ENCODE measurements at regions not wholly inside any gene's neighbourhood (a gene's known extent, or its start where the extent isn't known, plus 50 kb on each side); places are given as distances from the start of the nearest gene placed in this dataset.

DNA sequence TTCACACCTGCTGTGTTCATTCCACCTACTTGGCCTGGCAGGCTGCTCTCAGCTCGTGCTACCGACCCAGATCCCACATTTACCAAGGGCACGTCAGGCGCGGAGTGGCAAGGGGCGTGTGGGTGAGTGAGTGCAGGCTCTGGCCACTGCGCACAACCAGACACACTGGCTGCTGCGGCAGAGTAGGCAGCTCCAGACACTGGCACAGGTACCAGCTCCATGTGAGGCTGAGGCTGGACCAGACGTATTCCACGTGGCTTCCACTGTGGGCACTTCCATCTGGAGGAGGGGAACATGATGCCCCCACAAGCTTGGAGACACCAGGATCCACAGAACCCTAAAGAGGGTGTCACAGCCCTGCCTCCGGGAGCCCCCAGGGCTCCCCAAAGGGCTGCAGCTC is 74.6 kb upstream of the ZNF804A start:
- H3K27ac ChIP-seq (ENCODE audit: insufficient read depth in 1 of 2, low read depth in 1 of 2, low read length in 2 of 2, poor library complexity in 1 of 2, severe bottlenecking in 2 of 2) = no peak overlapping the region
- no peak overlapping the region for H3K4me3 ChIP-seq (ENCODE audit: control insufficient read depth in 1 of 7, extremely low read depth in 1 of 7, insufficient read depth in 4 of 7, low read depth in 2 of 7, low read length in 6 of 7)
- H3K36me3 ChIP-seq (ENCODE audit: control insufficient read depth in 4 of 4, insufficient read depth in 4 of 4, low read length in 3 of 4) = no peaks in the 10 kb centered on the region
- POLR2A ChIA-PET = no interaction called here
- no peak for DNase-seq
- no peaks in the 10 kb centered on the region for H3K27me3 ChIP-seq (replicated peaks in 2 of 5; ENCODE audit: control insufficient read depth in 4 of 5, insufficient read depth in 5 of 5, low read length in 4 of 5)
- 96% methylated on average over 9 of the region's 11 CpGs for WGBS (ENCODE audit: insufficient coverage)
- no peaks in the 10 kb centered on the region for H3K4me1 ChIP-seq (ENCODE audit: control extremely low read depth in 1 of 4, control insufficient read depth in 4 of 4, insufficient read depth in 4 of 4, low read length in 3 of 4)
- H3K9me3 ChIP-seq (ENCODE audit: control extremely low read depth in 1 of 5, control insufficient read depth in 4 of 5, insufficient read depth in 2 of 5, low read depth in 1 of 5, low read length in 4 of 5) = peaks cover 0 to 19% (median 10%) of the 10 kb centered on the region in 5 experiments
- CTCF ChIA-PET = interaction anchor here (1.1 kb wide), 1 partner anchor 90 kb away, joined by 4 read pairs; no protein-coding TSS in a partner anchor

DNA sequence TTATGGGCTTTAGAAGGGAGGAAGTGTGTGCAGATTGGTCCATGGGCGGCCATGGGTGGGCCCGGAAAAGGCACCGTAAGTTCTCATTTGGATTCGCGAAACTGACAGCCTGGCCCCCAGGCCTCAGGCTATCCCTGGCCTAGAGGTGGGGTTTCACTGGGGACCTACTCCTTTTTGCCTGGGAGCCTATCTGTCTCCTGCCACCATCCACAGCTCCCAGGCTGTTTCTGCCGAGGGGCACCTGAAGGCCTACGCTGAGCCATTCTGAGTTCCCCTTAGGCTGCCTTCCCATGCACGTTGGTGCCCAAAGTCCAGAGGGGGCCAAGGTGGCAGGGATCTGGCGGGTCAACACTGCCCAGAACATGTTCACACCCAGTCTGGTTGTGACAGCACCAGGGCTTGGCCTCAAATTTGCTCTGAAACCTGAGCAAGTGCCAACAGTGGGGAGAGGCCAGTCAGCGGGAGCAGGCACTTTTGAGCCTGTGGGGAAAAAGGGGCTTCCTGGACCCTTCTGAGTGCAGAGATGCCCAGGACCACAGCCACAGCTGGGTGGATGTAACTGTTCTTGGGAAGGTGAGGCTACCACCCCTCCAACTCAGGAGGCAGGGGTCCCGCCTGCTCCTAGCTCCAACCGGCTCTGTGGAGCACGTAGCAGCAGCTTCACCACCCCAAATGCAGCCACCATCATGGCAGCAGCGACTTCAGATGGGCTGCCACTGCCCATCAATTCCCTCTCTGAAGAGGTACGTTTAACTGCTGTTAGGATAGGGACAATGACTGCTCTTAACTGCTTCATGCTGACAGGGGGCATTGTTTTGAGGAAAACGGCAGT is 73.6 kb upstream of the ZNF804A start:
- H3K27ac ChIP-seq (ENCODE audit: insufficient read depth in 1 of 2, low read depth in 1 of 2, low read length in 2 of 2, poor library complexity in 1 of 2, severe bottlenecking in 2 of 2) = no peak overlapping the region
- peaks cover 0 to 25% (median 11%) of the 10 kb centered on the region in 5 experiments for H3K9me3 ChIP-seq (ENCODE audit: control extremely low read depth in 1 of 5, control insufficient read depth in 4 of 5, insufficient read depth in 2 of 5, low read depth in 1 of 5, low read length in 4 of 5)
- no peaks in the 10 kb centered on the region for H3K27me3 ChIP-seq (replicated peaks in 2 of 5; ENCODE audit: control insufficient read depth in 4 of 5, insufficient read depth in 5 of 5, low read length in 4 of 5)
- ChIA-PET CTCF (interaction anchor here (1.1 kb wide), 1 partner anchor 91 kb away, joined by 4 read pairs; no protein-coding TSS in a partner anchor), POLR2A (no interaction called here)
- DNase-seq = no peak
- no peak overlapping the region for H3K4me3 ChIP-seq (ENCODE audit: control insufficient read depth in 1 of 7, extremely low read depth in 1 of 7, insufficient read depth in 4 of 7, low read depth in 2 of 7, low read length in 6 of 7)
- H3K4me1 ChIP-seq (ENCODE audit: control extremely low read depth in 1 of 4, control insufficient read depth in 4 of 4, insufficient read depth in 4 of 4, low read length in 3 of 4) = no peaks in the 10 kb centered on the region
- H3K36me3 ChIP-seq (ENCODE audit: control insufficient read depth in 4 of 4, insufficient read depth in 4 of 4, low read length in 3 of 4) = no peaks in the 10 kb centered on the region
- WGBS (ENCODE audit: insufficient coverage) = 92% methylated on average over 15 of the region's 16 CpGs

DNA sequence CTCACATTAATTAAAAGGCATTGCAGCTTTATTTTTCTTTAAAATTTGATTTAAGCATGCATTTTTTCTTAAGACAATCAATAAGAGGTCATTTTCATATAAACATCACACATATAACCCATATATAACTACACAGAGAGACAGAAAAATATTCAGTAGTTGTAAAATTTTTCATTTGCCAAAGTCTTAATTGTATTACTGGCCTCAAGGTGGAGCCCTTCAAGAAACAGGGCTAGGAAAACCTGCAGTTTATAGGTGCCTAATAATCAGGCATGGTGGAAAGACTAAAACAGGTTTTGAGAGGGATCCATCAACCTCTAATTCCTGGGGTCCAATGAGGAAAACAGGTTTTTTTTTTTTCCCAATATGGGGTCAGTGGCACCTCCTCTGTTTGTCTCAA is 71.3 kb upstream of the ZNF804A start:
- Histone ChIP-seq H3K36me3 (ENCODE audit: control insufficient read depth in 4 of 4, insufficient read depth in 4 of 4, low read length in 3 of 4) (no peaks in the 10 kb centered on the region), H3K27me3 (replicated peaks in 2 of 5; ENCODE audit: control insufficient read depth in 4 of 5, insufficient read depth in 5 of 5, low read length in 4 of 5) (no peaks in the 10 kb centered on the region), H3K27ac (ENCODE audit: insufficient read depth in 1 of 2, low read depth in 1 of 2, low read length in 2 of 2, poor library complexity in 1 of 2, severe bottlenecking in 2 of 2) (no peak overlapping the region), H3K9me3 (ENCODE audit: control extremely low read depth in 1 of 5, control insufficient read depth in 4 of 5, insufficient read depth in 2 of 5, low read depth in 1 of 5, low read length in 4 of 5) (peaks cover 0 to 25% (median 11%) of the 10 kb centered on the region in 5 experiments), H3K4me3 (ENCODE audit: control insufficient read depth in 1 of 7, extremely low read depth in 1 of 7, insufficient read depth in 4 of 7, low read depth in 2 of 7, low read length in 6 of 7) (no peak overlapping the region), H3K4me1 (ENCODE audit: control extremely low read depth in 1 of 4, control insufficient read depth in 4 of 4, insufficient read depth in 4 of 4, low read length in 3 of 4) (no peaks in the 10 kb centered on the region)
- ChIA-PET POLR2A (no interaction called here), CTCF (no interaction called here)
- no peak for DNase-seq

DNA sequence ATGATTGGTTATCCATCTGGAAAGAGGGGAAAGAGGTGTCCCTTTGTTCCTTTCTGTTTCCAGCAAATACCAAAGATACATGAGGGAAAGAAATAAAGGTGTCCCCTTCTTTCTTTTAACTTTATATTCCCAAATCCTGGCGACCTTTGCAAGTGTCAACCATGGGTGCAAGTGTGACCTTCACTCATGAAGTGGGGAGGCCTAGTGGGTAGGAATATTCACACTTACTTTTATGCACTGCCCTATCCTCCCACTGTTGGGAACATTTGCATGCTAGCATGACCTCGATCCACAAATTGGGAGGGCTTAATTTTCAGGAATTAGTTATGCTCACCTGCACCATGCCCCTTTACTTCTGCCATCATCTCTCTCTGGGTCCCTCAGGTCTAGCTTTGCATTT is 70.2 kb upstream of the ZNF804A start:
- Histone ChIP-seq H3K27me3 (replicated peaks in 2 of 5; ENCODE audit: control insufficient read depth in 4 of 5, insufficient read depth in 5 of 5, low read length in 4 of 5) (no peaks in the 10 kb centered on the region), H3K4me3 (ENCODE audit: control insufficient read depth in 1 of 7, extremely low read depth in 1 of 7, insufficient read depth in 4 of 7, low read depth in 2 of 7, low read length in 6 of 7) (no peak overlapping the region), H3K27ac (ENCODE audit: insufficient read depth in 1 of 2, low read depth in 1 of 2, low read length in 2 of 2, poor library complexity in 1 of 2, severe bottlenecking in 2 of 2) (no peak overlapping the region), H3K36me3 (ENCODE audit: control insufficient read depth in 4 of 4, insufficient read depth in 4 of 4, low read length in 3 of 4) (no peaks in the 10 kb centered on the region), H3K4me1 (ENCODE audit: control extremely low read depth in 1 of 4, control insufficient read depth in 4 of 4, insufficient read depth in 4 of 4, low read length in 3 of 4) (no peaks in the 10 kb centered on the region), H3K9me3 (ENCODE audit: control extremely low read depth in 1 of 5, control insufficient read depth in 4 of 5, insufficient read depth in 2 of 5, low read depth in 1 of 5, low read length in 4 of 5) (peaks cover 0 to 25% (median 11%) of the 10 kb centered on the region in 5 experiments)
- 100% methylated on average over 1 of the region's 2 CpGs for WGBS (ENCODE audit: insufficient coverage)
- DNase-seq = no peak
- CTCF ChIA-PET = no interaction called here
- POLR2A ChIA-PET = no interaction called here

DNA sequence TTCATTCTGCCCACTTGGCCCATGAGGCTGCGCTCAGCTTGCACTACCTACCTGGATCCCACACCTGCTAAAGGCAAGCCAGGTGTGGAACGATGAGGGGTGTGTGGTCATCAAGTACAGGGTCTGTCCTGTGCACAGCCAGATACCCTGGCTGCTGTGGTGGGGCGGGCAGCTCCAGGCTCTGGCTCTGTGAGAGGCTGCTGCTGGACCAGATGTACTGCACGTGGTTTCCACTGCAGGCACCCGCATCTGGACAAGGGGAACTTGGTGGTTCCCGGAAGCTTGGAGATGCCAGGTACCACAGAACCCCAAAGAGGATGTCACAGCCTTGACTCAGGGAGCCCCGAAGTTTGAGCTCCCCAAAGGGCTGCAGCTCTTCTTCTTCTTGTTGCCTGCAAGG is 68.1 kb upstream of the ZNF804A start:
- Histone ChIP-seq H3K27me3 (replicated peaks in 2 of 5; ENCODE audit: control insufficient read depth in 4 of 5, insufficient read depth in 5 of 5, low read length in 4 of 5) (no peaks in the 10 kb centered on the region), H3K9me3 (ENCODE audit: control extremely low read depth in 1 of 5, control insufficient read depth in 4 of 5, insufficient read depth in 2 of 5, low read depth in 1 of 5, low read length in 4 of 5) (peaks cover 0 to 23% (median 11%) of the 10 kb centered on the region in 5 experiments), H3K4me3 (ENCODE audit: control insufficient read depth in 1 of 7, extremely low read depth in 1 of 7, insufficient read depth in 4 of 7, low read depth in 2 of 7, low read length in 6 of 7) (no peak overlapping the region), H3K27ac (ENCODE audit: insufficient read depth in 1 of 2, low read depth in 1 of 2, low read length in 2 of 2, poor library complexity in 1 of 2, severe bottlenecking in 2 of 2) (no peak overlapping the region), H3K4me1 (ENCODE audit: control extremely low read depth in 1 of 4, control insufficient read depth in 4 of 4, insufficient read depth in 4 of 4, low read length in 3 of 4) (no peaks in the 10 kb centered on the region), H3K36me3 (ENCODE audit: control insufficient read depth in 4 of 4, insufficient read depth in 4 of 4, low read length in 3 of 4) (no peaks in the 10 kb centered on the region)
- DNase-seq = no peak
- CTCF ChIA-PET = no interaction called here
- POLR2A ChIA-PET = no interaction called here
- WGBS (ENCODE audit: insufficient coverage) = 86% methylated on average over 6 of the region's 7 CpGs

DNA sequence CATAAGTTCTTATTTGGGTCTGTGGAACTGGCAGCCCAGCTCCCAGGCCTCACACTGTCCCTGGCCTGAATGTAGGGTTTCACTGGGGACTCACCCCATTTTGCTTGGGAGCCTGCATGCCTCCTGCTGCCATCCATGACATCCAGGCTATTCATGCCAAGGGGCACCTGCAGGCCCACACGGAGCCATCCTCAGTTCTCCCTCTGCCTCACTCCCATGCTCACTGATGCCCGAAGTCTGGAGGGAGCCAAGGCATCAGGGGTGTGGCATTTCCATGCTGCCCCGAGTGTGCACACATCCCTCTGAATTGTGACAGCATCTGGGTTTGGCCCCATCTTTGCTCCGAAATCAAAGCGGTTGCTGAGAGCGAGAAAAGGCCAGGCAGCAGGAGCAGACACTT is 67.4 kb upstream of the ZNF804A start:
- Histone ChIP-seq H3K4me3 (ENCODE audit: control insufficient read depth in 1 of 7, extremely low read depth in 1 of 7, insufficient read depth in 4 of 7, low read depth in 2 of 7, low read length in 6 of 7) (no peak overlapping the region), H3K4me1 (ENCODE audit: control extremely low read depth in 1 of 4, control insufficient read depth in 4 of 4, insufficient read depth in 4 of 4, low read length in 3 of 4) (no peaks in the 10 kb centered on the region), H3K9me3 (ENCODE audit: control extremely low read depth in 1 of 5, control insufficient read depth in 4 of 5, insufficient read depth in 2 of 5, low read depth in 1 of 5, low read length in 4 of 5) (peaks cover 0 to 23% (median 11%) of the 10 kb centered on the region in 5 experiments), H3K27ac (ENCODE audit: insufficient read depth in 1 of 2, low read depth in 1 of 2, low read length in 2 of 2, poor library complexity in 1 of 2, severe bottlenecking in 2 of 2) (no peak overlapping the region), H3K27me3 (replicated peaks in 2 of 5; ENCODE audit: control insufficient read depth in 4 of 5, insufficient read depth in 5 of 5, low read length in 4 of 5) (no peaks in the 10 kb centered on the region), H3K36me3 (ENCODE audit: control insufficient read depth in 4 of 4, insufficient read depth in 4 of 4, low read length in 3 of 4) (no peaks in the 10 kb centered on the region)
- ChIA-PET CTCF (no interaction called here), POLR2A (no interaction called here)
- WGBS (ENCODE audit: insufficient coverage) = 100% methylated on average over 6 of the region's 6 CpGs
- no peak for DNase-seq

DNA sequence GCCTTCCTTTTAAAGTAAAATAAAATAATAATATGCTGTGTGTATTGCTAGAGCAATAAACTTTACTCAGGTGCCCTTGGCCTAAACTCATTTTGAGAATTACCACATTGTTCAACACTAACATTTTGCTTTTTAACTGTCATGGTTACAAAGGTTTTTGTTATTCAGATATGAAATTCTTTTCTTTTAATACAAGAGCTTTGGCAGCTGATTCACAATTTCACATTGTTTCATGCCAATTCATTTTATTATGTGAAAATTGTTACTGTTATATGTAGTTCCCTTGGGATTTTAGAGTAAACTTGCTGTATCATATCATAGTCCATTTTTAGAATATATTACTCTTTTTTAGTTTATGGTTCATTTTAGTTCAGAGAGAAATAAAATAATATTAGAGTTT is 65.8 kb upstream of the ZNF804A start:
- Histone ChIP-seq H3K27ac (ENCODE audit: insufficient read depth in 1 of 2, low read depth in 1 of 2, low read length in 2 of 2, poor library complexity in 1 of 2, severe bottlenecking in 2 of 2) (no peak overlapping the region), H3K4me1 (ENCODE audit: control extremely low read depth in 1 of 4, control insufficient read depth in 4 of 4, insufficient read depth in 4 of 4, low read length in 3 of 4) (no peaks in the 10 kb centered on the region), H3K4me3 (ENCODE audit: control insufficient read depth in 1 of 7, extremely low read depth in 1 of 7, insufficient read depth in 4 of 7, low read depth in 2 of 7, low read length in 6 of 7) (no peak overlapping the region), H3K9me3 (ENCODE audit: control extremely low read depth in 1 of 5, control insufficient read depth in 4 of 5, insufficient read depth in 2 of 5, low read depth in 1 of 5, low read length in 4 of 5) (peaks cover 0 to 18% (median 9%) of the 10 kb centered on the region in 5 experiments), H3K27me3 (replicated peaks in 2 of 5; ENCODE audit: control insufficient read depth in 4 of 5, insufficient read depth in 5 of 5, low read length in 4 of 5) (no peaks in the 10 kb centered on the region), H3K36me3 (ENCODE audit: control insufficient read depth in 4 of 4, insufficient read depth in 4 of 4, low read length in 3 of 4) (no peaks in the 10 kb centered on the region)
- ChIA-PET POLR2A (no interaction called here), CTCF (no interaction called here)
- DNase-seq = no peak

All from common myeloid progenitor, CD34-positive (primary cell).